CD14-positive monocyte (primary cell): ENCODE measurements at regions not wholly inside any gene's neighbourhood (a gene's known extent, or its start where the extent isn't known, plus 50 kb on each side); places are given as distances from the start of the nearest gene placed in this dataset.

ENCODE experiments used
- DNase-seq, 3 donors: peaks; one replicate each; pipeline ENCODE4 v3.0.0-alpha.2; 2011 to 2022
- H2AFZ ChIP-seq: 2 replicates; pipeline ENCODE4 v1.6.0; 2012; ENCODE audit warnings: mild to moderate bottlenecking, low read depth, low read length, inconsistent platforms; ENCODE audit not compliant: insufficient read depth, poor library complexity, severe bottlenecking
- H3K27ac ChIP-seq, 2 donors: 1 replicate in 1 of 2; 2 replicates in 1 of 2; pipeline ENCODE4 v1.5.1; 2012 to 2013; ENCODE audit warnings: low read length in 2 of 2, control low read depth in 1 of 2, inconsistent platforms in 1 of 2, low read depth in 1 of 2, mild to moderate bottlenecking in 1 of 2
- H3K27me3 ChIP-seq, 2 donors: one replicate each; pipeline versions ENCODE4 v1.6.0 to v1.6.1; 2011 to 2013; ENCODE audit warnings: low read length in 2 of 2; ENCODE audit not compliant: control insufficient read depth in 2 of 2, insufficient read depth in 2 of 2
- H3K36me3 ChIP-seq, 2 donors: replicated peaks in 1 of 2; 1 replicate in 1 of 2; 2 replicates in 1 of 2; pipeline versions ENCODE4 v1.5.1 to v1.6.1; 2012 to 2013; ENCODE audit warnings: low read length in 2 of 2, control low read depth in 1 of 2, inconsistent platforms in 1 of 2, mild to moderate bottlenecking in 1 of 2; ENCODE audit not compliant: insufficient read depth in 2 of 2, control insufficient read depth in 1 of 2
- H3K4me1 ChIP-seq, 2 donors: 1 replicate in 1 of 2; 2 replicates in 1 of 2; pipeline versions ENCODE4 v1.5.1 to v1.6.1; 2012 to 2013; ENCODE audit warnings: low read length in 2 of 2, control low read depth in 1 of 2, inconsistent platforms in 1 of 2, mild to moderate bottlenecking in 1 of 2, moderate library complexity in 1 of 2; ENCODE audit not compliant: insufficient read depth in 2 of 2, control insufficient read depth in 1 of 2
- H3K4me2 ChIP-seq: replicated peaks from 2 replicates; pipeline ENCODE3; 2012; ENCODE audit warnings: low read length, moderate library complexity, mild to moderate bottlenecking; ENCODE audit not compliant: poor library complexity, severe bottlenecking; ENCODE audit errors: extremely low read depth
- H3K4me3 ChIP-seq, 3 experiments: fragments of 200-600 bp in 1 of 3; sonication (generic) in 1 of 3; replicated peaks in 1 of 3; 1 replicate in 2 of 3; 2 replicates in 1 of 3; pipeline ENCODE4 v1.5.1; 2011 to 2013; ENCODE audit warnings: low read length in 3 of 3, mild to moderate bottlenecking in 3 of 3, control low read depth in 2 of 3, low read depth in 2 of 3, inconsistent platforms in 1 of 3, moderate library complexity in 1 of 3
- H3K79me2 ChIP-seq: 2 replicates; pipeline ENCODE4 v1.6.0; 2012; ENCODE audit warnings: mild to moderate bottlenecking, control low read depth, inconsistent platforms, low read length, moderate library complexity; ENCODE audit not compliant: insufficient read depth
- H3K9ac ChIP-seq: 2 replicates; pipeline ENCODE4 v1.6.0; 2017; ENCODE audit warnings: low read length, mild to moderate bottlenecking; ENCODE audit not compliant: insufficient read depth, poor library complexity, severe bottlenecking
- H3K9me3 ChIP-seq, 2 donors: replicated peaks in 1 of 2; 1 replicate in 1 of 2; 2 replicates in 1 of 2; pipeline versions ENCODE4 v1.5.1 to v1.6.1; 2012 to 2013; ENCODE audit warnings: low read length in 2 of 2, control low read depth in 1 of 2; ENCODE audit not compliant: control insufficient read depth in 1 of 2, insufficient read depth in 1 of 2
- H4K20me1 ChIP-seq: 2 replicates; pipeline ENCODE4 v1.6.0; 2012; ENCODE audit warnings: mild to moderate bottlenecking, low read length, control low read depth, moderate library complexity; ENCODE audit not compliant: insufficient read depth
- H3K27ac Mint-ChIP-seq, 7 donors: one replicate each; pipeline ENCODE4 v1.8.0; 2020; ENCODE audit warnings: mild to moderate bottlenecking in 7 of 7, mixed read lengths in 7 of 7, moderate library complexity in 6 of 7, inconsistent platforms in 2 of 7
- H3K27me3 Mint-ChIP-seq, 3 donors: one replicate each; pipeline ENCODE4 v1.8.0; 2021 to 2022; ENCODE audit warnings: low read depth in 3 of 3, mild to moderate bottlenecking in 3 of 3, mixed read lengths in 3 of 3, moderate library complexity in 3 of 3, inconsistent platforms in 1 of 3
- H3K36me3 Mint-ChIP-seq, 2 donors: one replicate each; pipeline ENCODE4 v1.8.0; 2020; ENCODE audit warnings: mixed read lengths in 2 of 2, inconsistent platforms in 1 of 2, mild to moderate bottlenecking in 1 of 2
- H3K4me1 Mint-ChIP-seq: one replicate; pipeline ENCODE4 v1.8.0; 2020; ENCODE audit warnings: mild to moderate bottlenecking, mixed read lengths
- H3K4me3 Mint-ChIP-seq, 2 donors: one replicate each; pipeline ENCODE4 v1.8.0; 2020; ENCODE audit warnings: mild to moderate bottlenecking in 2 of 2, mixed read lengths in 2 of 2, moderate library complexity in 1 of 2
- H3K9me3 Mint-ChIP-seq, 7 donors: one replicate each; pipeline ENCODE4 v1.8.0; 2020 to 2022; ENCODE audit warnings: mixed read lengths in 7 of 7, mild to moderate bottlenecking in 6 of 7, moderate library complexity in 6 of 7, inconsistent platforms in 2 of 7
- WGBS: methylation state at CpG from one replicate; pipeline ENCODE4 v1.1.5; 2013; ENCODE audit warnings: missing lambda C conversion rate; ENCODE audit not compliant: insufficient coverage; 5-methylcytosine and 5-hydroxymethylcytosine counted together
- intact Hi-C, 2 donors: fragments of 100-400 bp; cut with micrococcal nuclease; formaldehyde crosslinking; loops; one replicate each; pipeline versions ENCODE4 v1.15.0 to v1.15.1; 2023
- TF ChIP-seq, protein P1 (sequence below): fragments of 200-600 bp; IDR thresholded peaks from one replicate; pipeline ENCODE4 v1.8.0; 2022; ENCODE audit warnings: antibody characterized with exemption, mild to moderate bottlenecking

DNA sequence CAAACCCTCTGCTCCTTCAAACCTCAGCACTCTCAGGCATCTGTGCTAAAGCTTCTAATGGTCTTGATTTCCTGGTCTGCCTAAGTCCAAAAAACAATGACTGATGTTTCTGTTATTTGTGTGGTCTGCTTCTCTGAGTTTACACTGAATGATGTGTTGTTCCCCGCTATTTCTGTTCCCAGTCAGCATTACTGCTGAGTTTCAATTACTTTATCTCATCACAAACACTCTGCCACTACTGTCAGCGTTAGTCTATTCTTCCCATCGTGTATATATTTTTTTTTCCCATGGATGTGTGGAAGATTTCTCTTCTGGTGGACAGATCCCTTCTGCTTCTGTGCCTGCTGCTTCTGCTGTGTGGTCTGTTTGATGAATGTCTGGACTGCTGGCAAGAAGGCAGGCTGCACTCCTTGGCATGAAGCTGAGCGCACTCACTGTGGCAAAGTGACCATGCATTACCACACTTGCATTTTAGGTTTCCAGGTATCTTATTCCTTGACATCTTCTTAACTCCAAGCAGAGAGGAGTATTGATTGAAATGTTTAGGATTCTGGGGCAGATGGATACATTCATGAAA, 106.9 kb upstream of the PAQR3 start:
- intact Hi-C loops, result no loop called here

GRCh38 chr4:79044141-79044659, 105.0 kb upstream of the PAQR3 start:
- H3K27me3 ChIP-seq, result no peaks in the 10 kb centered on the region
- WGBS, result 79% methylated on average over 2 of the region's 2 CpGs
- Mint-ChIP-seq H3K36me3 (no peaks in the 10 kb centered on the region), H3K9me3 (no peaks in the 10 kb centered on the region), H3K4me3 (no peak overlapping the region), H3K27me3 (peaks cover 0 to 2% (median 2%) of the 10 kb centered on the region in 3 donors), H3K4me1 (no peaks in the 10 kb centered on the region), H3K27ac (no peak overlapping the region)
- no peaks in the 10 kb centered on the region for H3K79me2 ChIP-seq
- no peak overlapping the region for H3K4me3 ChIP-seq
- no peak overlapping the region for H3K4me2 ChIP-seq
- H3K27ac ChIP-seq, result no peak overlapping the region
- TF ChIP-seq, protein P1, sequence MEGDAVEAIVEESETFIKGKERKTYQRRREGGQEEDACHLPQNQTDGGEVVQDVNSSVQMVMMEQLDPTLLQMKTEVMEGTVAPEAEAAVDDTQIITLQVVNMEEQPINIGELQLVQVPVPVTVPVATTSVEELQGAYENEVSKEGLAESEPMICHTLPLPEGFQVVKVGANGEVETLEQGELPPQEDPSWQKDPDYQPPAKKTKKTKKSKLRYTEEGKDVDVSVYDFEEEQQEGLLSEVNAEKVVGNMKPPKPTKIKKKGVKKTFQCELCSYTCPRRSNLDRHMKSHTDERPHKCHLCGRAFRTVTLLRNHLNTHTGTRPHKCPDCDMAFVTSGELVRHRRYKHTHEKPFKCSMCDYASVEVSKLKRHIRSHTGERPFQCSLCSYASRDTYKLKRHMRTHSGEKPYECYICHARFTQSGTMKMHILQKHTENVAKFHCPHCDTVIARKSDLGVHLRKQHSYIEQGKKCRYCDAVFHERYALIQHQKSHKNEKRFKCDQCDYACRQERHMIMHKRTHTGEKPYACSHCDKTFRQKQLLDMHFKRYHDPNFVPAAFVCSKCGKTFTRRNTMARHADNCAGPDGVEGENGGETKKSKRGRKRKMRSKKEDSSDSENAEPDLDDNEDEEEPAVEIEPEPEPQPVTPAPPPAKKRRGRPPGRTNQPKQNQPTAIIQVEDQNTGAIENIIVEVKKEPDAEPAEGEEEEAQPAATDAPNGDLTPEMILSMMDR, result no peak
- H2AFZ ChIP-seq, result no peak overlapping the region
- no peak overlapping the region for H3K9ac ChIP-seq
- no peaks in the 10 kb centered on the region for H3K9me3 ChIP-seq
- H3K36me3 ChIP-seq, result no peaks in the 10 kb centered on the region
- no peak for DNase-seq
- no peaks in the 10 kb centered on the region for H4K20me1 ChIP-seq
- intact Hi-C loops, result no loop called here
- no peaks in the 10 kb centered on the region for H3K4me1 ChIP-seq

More for the DNA sequence above, 106.9 kb upstream of the PAQR3 start:
- H3K4me3 ChIP-seq, result no peak overlapping the region
- H3K9ac ChIP-seq, result no peak overlapping the region
- H3K79me2 ChIP-seq, result no peaks in the 10 kb centered on the region
- no peaks in the 10 kb centered on the region for H3K4me1 Mint-ChIP-seq
- no peaks in the 10 kb centered on the region for H3K27me3 ChIP-seq
- no peaks in the 10 kb centered on the region for H3K4me1 ChIP-seq
- no peak overlapping the region for H3K27ac ChIP-seq
- no peaks in the 10 kb centered on the region for H3K36me3 Mint-ChIP-seq
- H2AFZ ChIP-seq, result no peak overlapping the region
- no peaks in the 10 kb centered on the region for H3K9me3 Mint-ChIP-seq
- no peak for DNase-seq
- peaks cover 0 to 4% (median 2%) of the 10 kb centered on the region in 3 donors for H3K27me3 Mint-ChIP-seq
- TF ChIP-seq, protein P1, result no peak
- H3K27ac Mint-ChIP-seq, result no peak overlapping the region
- H4K20me1 ChIP-seq, result no peaks in the 10 kb centered on the region
- H3K36me3 ChIP-seq, result no peaks in the 10 kb centered on the region
- no peak overlapping the region for H3K4me2 ChIP-seq
- no CpG with 5 or more reads among the region's 4 CpGs for WGBS
- H3K4me3 Mint-ChIP-seq, result no peak overlapping the region
- H3K9me3 ChIP-seq, result no peaks in the 10 kb centered on the region
